ENCODE measurements at regions not wholly inside any gene's neighbourhood (a gene's known extent, or its start where the extent isn't known, plus 50 kb on each side); places are given as distances from the start of the nearest gene placed in this dataset.

- no peaks in the 10 kb centered on the region for H3K36me3 ChIP-seq (ENCODE audit: insufficient read depth)
- no peak overlapping the region for H2AFZ ChIP-seq (ENCODE audit: low read depth)
- H3K79me2 ChIP-seq (ENCODE audit: insufficient read depth, low read depth): no peaks in the 10 kb centered on the region
- H4K20me1 ChIP-seq (ENCODE audit: insufficient read depth): no peaks in the 10 kb centered on the region
- H3K4me1 ChIP-seq (ENCODE audit: low read depth, poor library complexity, severe bottlenecking): no peaks in the 10 kb centered on the region
- TF ChIP-seq CTCF (conservative IDR thresholded peaks at IDR 0.05; ENCODE audit: low read depth, low read length): no peak
- H3K9ac ChIP-seq: no peak overlapping the region
- H3K4me2 ChIP-seq: no peak overlapping the region
- H3K27me3 ChIP-seq (ENCODE audit: insufficient read depth, low read depth): no peaks in the 10 kb centered on the region
- H3K4me3 ChIP-seq (IDR thresholded peaks at IDR 0.05; ENCODE audit: insufficient read depth, low read depth, low read length): no peak overlapping the region
- H3K27ac ChIP-seq: no peak overlapping the region
These were observed 472.4 kb upstream of the HS3ST1 start for GRCh38 chr4:11901089-11901488.

- Histone ChIP-seq H3K9ac (no peak overlapping the region), H4K20me1 (ENCODE audit: insufficient read depth) (no peaks in the 10 kb centered on the region), H3K79me2 (ENCODE audit: insufficient read depth, low read depth) (no peaks in the 10 kb centered on the region), H2AFZ (ENCODE audit: low read depth) (no peak overlapping the region), H3K4me3 (IDR thresholded peaks at IDR 0.05; ENCODE audit: insufficient read depth, low read depth, low read length) (no peak overlapping the region), H3K36me3 (ENCODE audit: insufficient read depth) (no peaks in the 10 kb centered on the region), H3K4me2 (no peak overlapping the region), H3K27me3 (ENCODE audit: insufficient read depth, low read depth) (no peaks in the 10 kb centered on the region), H3K4me1 (ENCODE audit: low read depth, poor library complexity, severe bottlenecking) (no peaks in the 10 kb centered on the region), H3K27ac (no peak overlapping the region)
- TF ChIP-seq CTCF (conservative IDR thresholded peaks at IDR 0.05; ENCODE audit: low read depth, low read length): no peak
These were observed 471.7 kb upstream of the HS3ST1 start for GRCh38 chr4:11900359-11900758.

GRCh38 chr4:11898796-11899195 lies 470.1 kb upstream of the HS3ST1 start:
- TF ChIP-seq CTCF (conservative IDR thresholded peaks at IDR 0.05; ENCODE audit: low read depth, low read length): no peak
- H3K79me2 ChIP-seq (ENCODE audit: insufficient read depth, low read depth): no peaks in the 10 kb centered on the region
- H2AFZ ChIP-seq (ENCODE audit: low read depth): no peak overlapping the region
- no peak overlapping the region for H3K4me2 ChIP-seq
- no peak overlapping the region for H3K27ac ChIP-seq
- H3K36me3 ChIP-seq (ENCODE audit: insufficient read depth): no peaks in the 10 kb centered on the region
- H3K27me3 ChIP-seq (ENCODE audit: insufficient read depth, low read depth): no peaks in the 10 kb centered on the region
- no peaks in the 10 kb centered on the region for H4K20me1 ChIP-seq (ENCODE audit: insufficient read depth)
- no peak overlapping the region for H3K9ac ChIP-seq
- H3K4me3 ChIP-seq (IDR thresholded peaks at IDR 0.05; ENCODE audit: insufficient read depth, low read depth, low read length): no peak overlapping the region
- no peaks in the 10 kb centered on the region for H3K4me1 ChIP-seq (ENCODE audit: low read depth, poor library complexity, severe bottlenecking)

GRCh38 chr4:11895766-11896165 lies 467.1 kb upstream of the HS3ST1 start:
- no peak overlapping the region for H3K9ac ChIP-seq
- H2AFZ ChIP-seq (ENCODE audit: low read depth): no peak overlapping the region
- H4K20me1 ChIP-seq (ENCODE audit: insufficient read depth): no peaks in the 10 kb centered on the region
- H3K27me3 ChIP-seq (ENCODE audit: insufficient read depth, low read depth): no peaks in the 10 kb centered on the region
- H3K4me3 ChIP-seq (IDR thresholded peaks at IDR 0.05; ENCODE audit: insufficient read depth, low read depth, low read length): no peak overlapping the region
- no peak overlapping the region for H3K27ac ChIP-seq
- no peaks in the 10 kb centered on the region for H3K36me3 ChIP-seq (ENCODE audit: insufficient read depth)
- H3K4me1 ChIP-seq (ENCODE audit: low read depth, poor library complexity, severe bottlenecking): no peaks in the 10 kb centered on the region
- H3K4me2 ChIP-seq: no peak overlapping the region
- no peaks in the 10 kb centered on the region for H3K79me2 ChIP-seq (ENCODE audit: insufficient read depth, low read depth)
- TF ChIP-seq CTCF (conservative IDR thresholded peaks at IDR 0.05; ENCODE audit: low read depth, low read length): no peak

- no peak overlapping the region for H3K4me3 ChIP-seq (IDR thresholded peaks at IDR 0.05; ENCODE audit: insufficient read depth, low read depth, low read length)
- no peak overlapping the region for H3K9ac ChIP-seq
- H3K4me2 ChIP-seq: no peak overlapping the region
- H2AFZ ChIP-seq (ENCODE audit: low read depth): no peak overlapping the region
- H4K20me1 ChIP-seq (ENCODE audit: insufficient read depth): no peaks in the 10 kb centered on the region
- H3K79me2 ChIP-seq (ENCODE audit: insufficient read depth, low read depth): no peaks in the 10 kb centered on the region
- H3K27ac ChIP-seq: no peak overlapping the region
- TF ChIP-seq CTCF (conservative IDR thresholded peaks at IDR 0.05; ENCODE audit: low read depth, low read length): no peak
- no peaks in the 10 kb centered on the region for H3K4me1 ChIP-seq (ENCODE audit: low read depth, poor library complexity, severe bottlenecking)
- no peaks in the 10 kb centered on the region for H3K36me3 ChIP-seq (ENCODE audit: insufficient read depth)
- no peaks in the 10 kb centered on the region for H3K27me3 ChIP-seq (ENCODE audit: insufficient read depth, low read depth)
These were observed 466.3 kb upstream of the HS3ST1 start for GRCh38 chr4:11894977-11895376.

All from KMS-11 (cell line).